Mesendoderm (in vitro differentiated cells): ENCODE measurements at regions not wholly inside any gene's neighbourhood (a gene's known extent, or its start where the extent isn't known, plus 50 kb on each side); places are given as distances from the start of the nearest gene placed in this dataset.

Experiments
- DNase-seq: peaks from one replicate; pipeline ENCODE4 v3.0.0; 2013
- H2AK5ac ChIP-seq: 2 replicates; pipeline ENCODE4 v1.6.1; 2013; ENCODE audit warnings: low read length, inconsistent platforms
- H2BK120ac ChIP-seq: 2 replicates; pipeline ENCODE4 v1.6.1; 2013; ENCODE audit warnings: low read depth, mild to moderate bottlenecking, low read length, moderate library complexity, mixed read lengths
- H2BK15ac ChIP-seq: replicated peaks from 2 replicates; pipeline ENCODE4 v1.6.1; 2013; ENCODE audit warnings: low read depth, mild to moderate bottlenecking, moderate library complexity
- H2BK5ac ChIP-seq: 2 replicates; pipeline ENCODE4 v1.6.1; 2013; ENCODE audit warnings: low read length, inconsistent platforms
- H3K18ac ChIP-seq: 2 replicates; pipeline ENCODE4 v1.6.1; 2013; ENCODE audit warnings: mild to moderate bottlenecking, low read length, mixed read lengths
- H3K23ac ChIP-seq: one replicate; pipeline ENCODE4 v1.6.1; 2013; ENCODE audit warnings: low read length
- H3K27ac ChIP-seq: 2 replicates; pipeline ENCODE4 v1.5.1; 2013; ENCODE audit warnings: low read depth, mild to moderate bottlenecking, inconsistent platforms, low read length, moderate library complexity
- H3K27me3 ChIP-seq: 2 replicates; pipeline ENCODE4 v1.6.1; 2013; ENCODE audit warnings: low read length, control low read depth, mild to moderate bottlenecking, inconsistent platforms; ENCODE audit not compliant: insufficient read depth, poor library complexity
- H3K36me3 ChIP-seq: 2 replicates; pipeline ENCODE4 v1.6.1; 2013; ENCODE audit warnings: low read length, inconsistent platforms; ENCODE audit not compliant: control insufficient read depth, insufficient read depth
- H3K4ac ChIP-seq: one replicate; pipeline ENCODE4 v1.6.1; 2013; ENCODE audit warnings: low read depth, mild to moderate bottlenecking, low read length, moderate library complexity
- H3K4me1 ChIP-seq: 2 replicates; pipeline ENCODE4 v1.6.1; 2013; ENCODE audit warnings: low read depth, low read length, inconsistent platforms; ENCODE audit not compliant: control insufficient read depth
- H3K4me2 ChIP-seq: 2 replicates; pipeline ENCODE4 v1.6.1; 2013; ENCODE audit warnings: low read length
- H3K4me3 ChIP-seq: 2 replicates; pipeline ENCODE4 v1.5.1; 2013; ENCODE audit warnings: mild to moderate bottlenecking, low read length
- H3K56ac ChIP-seq: one replicate; pipeline ENCODE4 v1.6.1; 2013; ENCODE audit warnings: low read length
- H3K79me1 ChIP-seq: 2 replicates; pipeline ENCODE4 v1.6.1; 2013; ENCODE audit warnings: low read length, inconsistent platforms
- H3K79me2 ChIP-seq: 2 replicates; pipeline ENCODE4 v1.6.1; 2013; ENCODE audit warnings: mild to moderate bottlenecking, low read length; ENCODE audit not compliant: control insufficient read depth, insufficient read depth
- H3K9ac ChIP-seq: 2 replicates; pipeline ENCODE4 v1.6.1; 2013; ENCODE audit warnings: low read length, inconsistent platforms
- H4K5ac ChIP-seq: one replicate; pipeline ENCODE4 v1.6.1; 2013; ENCODE audit warnings: low read length
- H4K8ac ChIP-seq: one replicate; pipeline ENCODE4 v1.6.1; 2013; ENCODE audit warnings: low read depth, mild to moderate bottlenecking, control low read depth, low read length, moderate library complexity
- WGBS: extraction: QIAGEN DNeasy Blood & Tissue Kit; methylation state at CpG from one replicate; pipeline ENCODE4 v1.1.7; 2013; ENCODE audit warnings: low lambda C conversion rate, missing lambda C conversion rate; ENCODE audit not compliant: insufficient coverage; ENCODE audit errors: extremely low coverage; 5-methylcytosine and 5-hydroxymethylcytosine counted together

- Histone ChIP-seq H4K8ac (no peak overlapping the region), H3K36me3 (no peaks in the 10 kb centered on the region), H2BK15ac (no peak overlapping the region), H3K56ac (no peak overlapping the region), H3K27ac (no peak overlapping the region), H3K4me2 (no peak overlapping the region), H3K27me3 (no peaks in the 10 kb centered on the region), H3K9ac (no peak overlapping the region), H2AK5ac (no peak overlapping the region), H3K4me1 (no peaks in the 10 kb centered on the region), H4K5ac (no peak overlapping the region), H3K4me3 (no peak overlapping the region), H3K79me2 (no peaks in the 10 kb centered on the region), H3K79me1 (no peaks in the 10 kb centered on the region), H2BK120ac (no peak overlapping the region), H3K4ac (no peak overlapping the region), H2BK5ac (no peak overlapping the region), H3K18ac (no peak overlapping the region), H3K23ac (no peak overlapping the region)
- no CpG with 5 or more reads among the region's 3 CpGs for WGBS
- DNase-seq: peak; percentile 31
Observed at GRCh38 chr5:24110004-24110615, 534.7 kb downstream of the CDH10 start.

GRCh38 chr5:24112420-24112819 lies 532.4 kb downstream of the CDH10 start:
- Histone ChIP-seq H3K23ac (no peak overlapping the region), H2BK5ac (no peak overlapping the region), H3K9ac (no peak overlapping the region), H2BK15ac (no peak overlapping the region), H3K36me3 (no peaks in the 10 kb centered on the region), H2BK120ac (no peak overlapping the region), H3K79me1 (no peaks in the 10 kb centered on the region), H3K4me3 (no peak overlapping the region), H3K4me1 (no peaks in the 10 kb centered on the region), H3K56ac (no peak overlapping the region), H4K8ac (no peak overlapping the region), H2AK5ac (no peak overlapping the region), H4K5ac (no peak overlapping the region), H3K27me3 (no peaks in the 10 kb centered on the region), H3K4ac (no peak overlapping the region), H3K4me2 (no peak overlapping the region), H3K18ac (no peak overlapping the region), H3K79me2 (no peaks in the 10 kb centered on the region), H3K27ac (no peak overlapping the region)
- WGBS: no CpG with 5 or more reads among the region's 2 CpGs
- no peak for DNase-seq

GRCh38 chr5:24118351-24118750 lies 526.4 kb downstream of the CDH10 start:
- Histone ChIP-seq H3K18ac (no peak overlapping the region), H3K4me2 (no peak overlapping the region), H2BK15ac (no peak overlapping the region), H3K4me3 (no peak overlapping the region), H4K5ac (no peak overlapping the region), H3K79me1 (no peaks in the 10 kb centered on the region), H4K8ac (no peak overlapping the region), H3K9ac (no peak overlapping the region), H2BK120ac (no peak overlapping the region), H3K23ac (no peak overlapping the region), H3K36me3 (no peaks in the 10 kb centered on the region), H3K4me1 (no peaks in the 10 kb centered on the region), H3K56ac (no peak overlapping the region), H3K27ac (no peak overlapping the region), H3K4ac (no peak overlapping the region), H3K79me2 (no peaks in the 10 kb centered on the region), H3K27me3 (no peaks in the 10 kb centered on the region), H2AK5ac (no peak overlapping the region), H2BK5ac (no peak overlapping the region)
- DNase-seq: no peak
- WGBS: no CpG with 5 or more reads among the region's 2 CpGs

- no peak overlapping the region for H4K8ac ChIP-seq
- no peaks in the 10 kb centered on the region for H3K36me3 ChIP-seq
- no peak overlapping the region for H3K9ac ChIP-seq
- H3K18ac ChIP-seq: no peak overlapping the region
- no peak overlapping the region for H3K27ac ChIP-seq
- no peaks in the 10 kb centered on the region for H3K27me3 ChIP-seq
- no peak overlapping the region for H3K4ac ChIP-seq
- H2AK5ac ChIP-seq: no peak overlapping the region
- no peak overlapping the region for H4K5ac ChIP-seq
- no peaks in the 10 kb centered on the region for H3K79me1 ChIP-seq
- peak; percentile 43 for DNase-seq
- no peaks in the 10 kb centered on the region for H3K4me1 ChIP-seq
- H3K56ac ChIP-seq: no peak overlapping the region
- no peaks in the 10 kb centered on the region for H3K79me2 ChIP-seq
- H2BK15ac ChIP-seq: no peak overlapping the region
- H3K4me2 ChIP-seq: no peak overlapping the region
- H3K4me3 ChIP-seq: no peak overlapping the region
- H2BK120ac ChIP-seq: no peak overlapping the region
- no peak overlapping the region for H3K23ac ChIP-seq
- H2BK5ac ChIP-seq: no peak overlapping the region
Observed at GRCh38 chr5:24135536-24135935, 509.2 kb downstream of the CDH10 start.

- Histone ChIP-seq H4K5ac (no peak overlapping the region), H3K4ac (no peak overlapping the region), H3K27ac (no peak overlapping the region), H2BK5ac (no peak overlapping the region), H2BK120ac (no peak overlapping the region), H4K8ac (no peak overlapping the region), H3K18ac (no peak overlapping the region), H3K79me1 (no peaks in the 10 kb centered on the region), H3K27me3 (no peaks in the 10 kb centered on the region), H3K23ac (no peak overlapping the region), H3K56ac (no peak overlapping the region), H3K4me1 (no peaks in the 10 kb centered on the region), H3K9ac (no peak overlapping the region), H2BK15ac (no peak overlapping the region), H3K79me2 (no peaks in the 10 kb centered on the region), H2AK5ac (no peak overlapping the region), H3K36me3 (no peaks in the 10 kb centered on the region), H3K4me3 (no peak overlapping the region), H3K4me2 (no peak overlapping the region)
- no CpG with 5 or more reads among the region's 3 CpGs for WGBS
- DNase-seq: peak; percentile 9
Observed at GRCh38 chr5:24141046-24141445, 503.7 kb downstream of the CDH10 start.

GRCh38 chr5:24142341-24142740 lies 502.4 kb downstream of the CDH10 start:
- Histone ChIP-seq H3K18ac (no peak overlapping the region), H4K8ac (no peak overlapping the region)
- WGBS: no CpG with 5 or more reads among the region's 2 CpGs

More at GRCh38 chr5:24142341-24142740, 502.4 kb downstream of the CDH10 start:
- Histone ChIP-seq H3K23ac (no peak overlapping the region), H3K36me3 (no peaks in the 10 kb centered on the region), H3K27me3 (no peaks in the 10 kb centered on the region), H3K4ac (no peak overlapping the region), H3K56ac (no peak overlapping the region), H3K79me2 (no peaks in the 10 kb centered on the region), H3K4me1 (no peaks in the 10 kb centered on the region), H3K9ac (no peak overlapping the region), H3K4me3 (no peak overlapping the region), H3K27ac (no peak overlapping the region), H2BK120ac (no peak overlapping the region), H4K5ac (no peak overlapping the region), H2BK5ac (no peak overlapping the region), H2AK5ac (no peak overlapping the region), H3K79me1 (no peaks in the 10 kb centered on the region), H2BK15ac (no peak overlapping the region), H3K4me2 (no peak overlapping the region)
- no peak for DNase-seq
